ENCODE measurements at regions not wholly inside any gene's neighbourhood (a gene's known extent, or its start where the extent isn't known, plus 50 kb on each side); places are given as distances from the start of the nearest gene placed in this dataset.

GRCh38 chr4:185916231-185916630 lies 104.2 kb upstream of the SORBS2 start:
- H3K4me2 ChIP-seq (ENCODE audit: insufficient read depth in 1 of 2, low read depth in 2 of 2, low read length in 2 of 2), result 0 out of 4 replicates have a peak overlapping the region, but pooled peaks of 1 of the 2 experiments have one; percentile 28
- H4K20me1 ChIP-seq (replicated peaks in 1 of 2; ENCODE audit: control insufficient read depth in 1 of 2, insufficient read depth in 2 of 2, low read length in 2 of 2), result no peaks in the 10 kb centered on the region
- 90% methylated on average over 4 of the region's 4 CpGs; no CpG with 5 or more reads in 1 of the 2 experiments for WGBS, 2 experiments (ENCODE audit: extremely low coverage in 1 of 2, insufficient coverage in 1 of 2, insufficient read length in 1 of 2, insufficient replicate concordance in 2 of 2, low coverage in 1 of 2, low lambda C conversion rate in 2 of 2, missing lambda C conversion rate in 1 of 2)
- H3K79me1 ChIP-seq (ENCODE audit: low read depth, low read length), result no peaks in the 10 kb centered on the region
- no peak overlapping the region for H3K4me3 ChIP-seq (ENCODE audit: extremely low read depth in 1 of 4, insufficient read depth in 2 of 4, low read depth in 3 of 4, low read length in 4 of 4)
- no peak overlapping the region for H4K91ac ChIP-seq (replicated peaks; ENCODE audit: insufficient read length, low read length)
- no peak overlapping the region for H2BK5ac ChIP-seq (ENCODE audit: low read depth, low read length)
- H3K14ac ChIP-seq (ENCODE audit: insufficient read length), result no peak overlapping the region
- no peak for FAIRE-seq
- peaks cover 0 to 8% (median 4%) of the 10 kb centered on the region in 4 experiments; a peak in 4 of 7 replicates for H3K4me1 ChIP-seq (replicated peaks in 1 of 4; ENCODE audit: control insufficient read depth in 3 of 4, insufficient read depth in 4 of 4, low read length in 3 of 4)
- no peak overlapping the region for H2AFZ ChIP-seq (ENCODE audit: low read length)
- POLR2A ChIA-PET (ENCODE audit: partially characterized antibody), result no interaction called here
- no peak overlapping the region for H2BK120ac ChIP-seq (replicated peaks; ENCODE audit: low read depth, low read length)
- H2BK12ac ChIP-seq (ENCODE audit: low read depth, low read length), result no peak overlapping the region
- H3K23me2 ChIP-seq (ENCODE audit: low read depth, low read length), result no peaks in the 10 kb centered on the region
- H3K18ac ChIP-seq (ENCODE audit: extremely low read depth, low read length), result 0 out of 2 replicates have a peak overlapping the region, but pooled peaks have one; percentile 11
- DNase-seq (ENCODE audit: low read depth in 1 of 2, low spot score in 2 of 2), result no peak
- no peak overlapping the region for H3K9ac ChIP-seq (replicated peaks in 1 of 4; ENCODE audit: extremely low read depth in 1 of 4, low read depth in 3 of 4, low read length in 3 of 4)
- H3K4ac ChIP-seq (replicated peaks; ENCODE audit: insufficient read length, low read depth, low read length), result no peak overlapping the region
- CTCF ChIA-PET (ENCODE audit: partially characterized antibody), result interaction anchor here (0.7 to 1.1 kb wide), 3 partner anchors 12 to 980 kb away, joined by 3 to 4 read pairs (median 4); no protein-coding TSS in a partner anchor
- H3K79me2 ChIP-seq (ENCODE audit: control insufficient read depth in 1 of 2, insufficient read depth in 2 of 2, low read length in 2 of 2), result no peaks in the 10 kb centered on the region
- no peaks in the 10 kb centered on the region for H3K27me3 ChIP-seq (replicated peaks in 1 of 4; ENCODE audit: control insufficient read depth in 3 of 4, extremely low read depth in 1 of 4, insufficient read depth in 3 of 4, low read length in 3 of 4)
- H3K23ac ChIP-seq (ENCODE audit: insufficient read length), result no peak overlapping the region
- H3K56ac ChIP-seq (replicated peaks; ENCODE audit: insufficient read length, low read depth, low read length), result no peak overlapping the region
- no peak overlapping the region for H4K8ac ChIP-seq (ENCODE audit: extremely low read depth, insufficient read depth, low read length)
- H4K5ac ChIP-seq (ENCODE audit: insufficient read length, low read depth, low read length), result no peak overlapping the region
- H2BK15ac ChIP-seq (ENCODE audit: low read length), result no peak overlapping the region
- no peak overlapping the region for H3K27ac ChIP-seq (ENCODE audit: low read depth, low read length)
- H2BK20ac ChIP-seq (ENCODE audit: low read length), result peak overlapping the region; percentile 73; the same call in 1 of the 2 replicates
- H3K9me3 ChIP-seq (ENCODE audit: insufficient read depth in 2 of 2, low read depth in 1 of 2, low read length in 1 of 2), result no peaks in the 10 kb centered on the region
- no peak overlapping the region for H2AK5ac ChIP-seq (ENCODE audit: low read depth, low read length)
- H3K36me3 ChIP-seq (ENCODE audit: control insufficient read depth in 2 of 4, insufficient read depth in 4 of 4, low read length in 3 of 4), result no peaks in the 10 kb centered on the region
- TF ChIP-seq E2F6 (IDR thresholded peaks at IDR 0.05), result no peak
- no peak for TF ChIP-seq BACH1 (IDR thresholded peaks at IDR 0.05; ENCODE audit: low read length)
- no peak for TF ChIP-seq CEBPB (IDR thresholded peaks at IDR 0.05; ENCODE audit: low read depth, low read length)

Data from H1 (cell line).